ENCODE measurements at regions not wholly inside any gene's neighbourhood (a gene's known extent, or its start where the extent isn't known, plus 50 kb on each side); places are given as distances from the start of the nearest gene placed in this dataset.

GRCh38 chr5:128870923-128871322 is 94.4 kb upstream of the SLC27A6 start:
- no peak for DNase-seq (ENCODE audit: low read depth in 4 of 4, low spot score in 3 of 4)

- no peak for DNase-seq (ENCODE audit: low read depth in 4 of 4, low spot score in 3 of 4)
Observed at GRCh38 chr5:128876569-128877382, 88.5 kb upstream of the SLC27A6 start.

- no peak for DNase-seq (ENCODE audit: low read depth in 4 of 4, low spot score in 3 of 4)
Observed at GRCh38 chr5:128877476-128877875, 87.8 kb upstream of the SLC27A6 start.

GRCh38 chr5:128881502-128882018 is 83.7 kb upstream of the SLC27A6 start:
- no peak for DNase-seq (ENCODE audit: low read depth in 4 of 4, low spot score in 3 of 4)

- no peak for DNase-seq (ENCODE audit: low read depth in 4 of 4, low spot score in 3 of 4)
Observed at GRCh38 chr5:128885649-128886255, 79.5 kb upstream of the SLC27A6 start.

GRCh38 chr5:128895122-128895521 is 70.2 kb upstream of the SLC27A6 start:
- no peak for DNase-seq (ENCODE audit: low read depth in 4 of 4, low spot score in 3 of 4)

GRCh38 chr5:128896675-128897074 is 68.6 kb upstream of the SLC27A6 start:
- no peak for DNase-seq (ENCODE audit: low read depth in 4 of 4, low spot score in 3 of 4)

GRCh38 chr5:128903550-128903949 is 61.7 kb upstream of the SLC27A6 start:
- no peak for DNase-seq (ENCODE audit: low read depth in 4 of 4, low spot score in 3 of 4)

GRCh38 chr5:128904805-128905567 is 60.3 kb upstream of the SLC27A6 start:
- DNase-seq (ENCODE audit: low read depth in 4 of 4, low spot score in 3 of 4) = no peak

- peak; percentile 24 to 39 (median 32) for DNase-seq (ENCODE audit: low read depth in 4 of 4, low spot score in 3 of 4)
Observed at GRCh38 chr5:128905568-128906110, 59.6 kb upstream of the SLC27A6 start.

- DNase-seq (ENCODE audit: low read depth in 4 of 4, low spot score in 3 of 4) = no peak
Observed at GRCh38 chr5:128913551-128913950, 51.7 kb upstream of the SLC27A6 start.

Measured in left renal pelvis (tissue), 4 donors.